ENCODE measurements at regions not wholly inside any gene's neighbourhood (a gene's known extent, or its start where the extent isn't known, plus 50 kb on each side); places are given as distances from the start of the nearest gene placed in this dataset.
"Not testable (repeated sequence)": the region's sequence is repeated elsewhere in the genome, so short reads cannot be mapped to it uniquely, and the experiment has no call there.

- peaks cover 20% of the 10 kb centered on the region for H3K4me1 ChIP-seq (ENCODE audit: control insufficient read depth, insufficient read depth, low read length)
- DNase-seq: no peak
- no peaks in the 10 kb centered on the region for H3K9me3 ChIP-seq (ENCODE audit: control insufficient read depth, low read depth, low read length)
- H3K27me3 ChIP-seq (ENCODE audit: control insufficient read depth, insufficient read depth, low read length): no peaks in the 10 kb centered on the region
- no peak overlapping the region for H3K4me3 ChIP-seq (ENCODE audit: low read length)
- H3K27ac ChIP-seq (ENCODE audit: low read length): no peak overlapping the region
- 100% methylated on average over 1 of the region's 5 CpGs for WGBS (ENCODE audit: insufficient coverage, low lambda C conversion rate)
- no peaks in the 10 kb centered on the region for H3K36me3 ChIP-seq (ENCODE audit: control insufficient read depth, insufficient read depth, low read length)
These were observed 60.5 kb upstream of the BCL6 start for GRCh38 chr3:187805774-187806173.

GRCh38 chr3:187807086-187807862 is 62.0 kb upstream of the BCL6 start:
- no peak for DNase-seq
- Histone ChIP-seq H3K27ac (ENCODE audit: low read length) (no peak overlapping the region), H3K4me1 (ENCODE audit: control insufficient read depth, insufficient read depth, low read length) (peaks cover 29% of the 10 kb centered on the region), H3K4me3 (ENCODE audit: low read length) (no peak overlapping the region), H3K9me3 (ENCODE audit: control insufficient read depth, low read depth, low read length) (no peaks in the 10 kb centered on the region), H3K27me3 (ENCODE audit: control insufficient read depth, insufficient read depth, low read length) (no peaks in the 10 kb centered on the region), H3K36me3 (ENCODE audit: control insufficient read depth, insufficient read depth, low read length) (no peaks in the 10 kb centered on the region)
- no CpG with 5 or more reads among the region's 3 CpGs for WGBS (ENCODE audit: insufficient coverage, low lambda C conversion rate)

- Histone ChIP-seq H3K9me3 (ENCODE audit: control insufficient read depth, low read depth, low read length) (no peaks in the 10 kb centered on the region), H3K4me1 (ENCODE audit: control insufficient read depth, insufficient read depth, low read length) (peaks cover 29% of the 10 kb centered on the region), H3K27ac (ENCODE audit: low read length) (peak overlapping the region; percentile 71), H3K4me3 (ENCODE audit: low read length) (no peak overlapping the region), H3K27me3 (ENCODE audit: control insufficient read depth, insufficient read depth, low read length) (no peaks in the 10 kb centered on the region), H3K36me3 (ENCODE audit: control insufficient read depth, insufficient read depth, low read length) (no peaks in the 10 kb centered on the region)
- DNase-seq: no peak
- WGBS (ENCODE audit: insufficient coverage, low lambda C conversion rate): no CpG with 5 or more reads among the region's 3 CpGs
These were observed 63.2 kb upstream of the BCL6 start for GRCh38 chr3:187808527-187808895.

GRCh38 chr3:187809612-187809991 is 64.3 kb upstream of the BCL6 start:
- DNase-seq: no peak

GRCh38 chr3:187810021-187810446 is 64.8 kb upstream of the BCL6 start:
- Histone ChIP-seq H3K36me3 (ENCODE audit: control insufficient read depth, insufficient read depth, low read length) (no peaks in the 10 kb centered on the region), H3K4me1 (ENCODE audit: control insufficient read depth, insufficient read depth, low read length) (peaks cover 29% of the 10 kb centered on the region), H3K9me3 (ENCODE audit: control insufficient read depth, low read depth, low read length) (no peaks in the 10 kb centered on the region), H3K27me3 (ENCODE audit: control insufficient read depth, insufficient read depth, low read length) (no peaks in the 10 kb centered on the region), H3K4me3 (ENCODE audit: low read length) (no peak overlapping the region), H3K27ac (ENCODE audit: low read length) (no peak overlapping the region)
- no CpG with 5 or more reads among the region's 3 CpGs for WGBS (ENCODE audit: insufficient coverage, low lambda C conversion rate)
- peak in 1 of 2 donors; percentile 13 for DNase-seq

More at GRCh38 chr3:187809612-187809991, 64.3 kb upstream of the BCL6 start:
- H3K27me3 ChIP-seq (ENCODE audit: control insufficient read depth, insufficient read depth, low read length): no peaks in the 10 kb centered on the region
- WGBS (ENCODE audit: insufficient coverage, low lambda C conversion rate): no CpG with 5 or more reads among the region's 3 CpGs
- H3K27ac ChIP-seq (ENCODE audit: low read length): peak overlapping the region; percentile 71
- H3K4me3 ChIP-seq (ENCODE audit: low read length): no peak overlapping the region
- H3K9me3 ChIP-seq (ENCODE audit: control insufficient read depth, low read depth, low read length): no peaks in the 10 kb centered on the region
- H3K36me3 ChIP-seq (ENCODE audit: control insufficient read depth, insufficient read depth, low read length): no peaks in the 10 kb centered on the region
- peaks cover 29% of the 10 kb centered on the region for H3K4me1 ChIP-seq (ENCODE audit: control insufficient read depth, insufficient read depth, low read length)

GRCh38 chr3:187811585-187812250 is 66.5 kb upstream of the BCL6 start:
- Histone ChIP-seq H3K4me3 (ENCODE audit: low read length) (no peak overlapping the region), H3K4me1 (ENCODE audit: control insufficient read depth, insufficient read depth, low read length) (peaks cover 29% of the 10 kb centered on the region), H3K36me3 (ENCODE audit: control insufficient read depth, insufficient read depth, low read length) (no peaks in the 10 kb centered on the region), H3K27me3 (ENCODE audit: control insufficient read depth, insufficient read depth, low read length) (no peaks in the 10 kb centered on the region), H3K9me3 (ENCODE audit: control insufficient read depth, low read depth, low read length) (no peaks in the 10 kb centered on the region), H3K27ac (ENCODE audit: low read length) (peak overlapping the region; percentile 55)
- WGBS (ENCODE audit: insufficient coverage, low lambda C conversion rate): no CpG with 5 or more reads among the region's 4 CpGs
- DNase-seq: peak; percentile 34 to 59

- Histone ChIP-seq H3K27me3 (ENCODE audit: control insufficient read depth, insufficient read depth, low read length) (no peaks in the 10 kb centered on the region), H3K9me3 (ENCODE audit: control insufficient read depth, low read depth, low read length) (no peaks in the 10 kb centered on the region), H3K27ac (ENCODE audit: low read length) (peak overlapping the region; percentile 55), H3K36me3 (ENCODE audit: control insufficient read depth, insufficient read depth, low read length) (no peaks in the 10 kb centered on the region), H3K4me1 (ENCODE audit: control insufficient read depth, insufficient read depth, low read length) (peaks cover 29% of the 10 kb centered on the region), H3K4me3 (ENCODE audit: low read length) (no peak overlapping the region)
- 100% methylated on average over 4 of the region's 5 CpGs for WGBS (ENCODE audit: insufficient coverage, low lambda C conversion rate)
- DNase-seq: no peak
These were observed 67.2 kb upstream of the BCL6 start for GRCh38 chr3:187812496-187812895.

- Histone ChIP-seq H3K27me3 (ENCODE audit: control insufficient read depth, insufficient read depth, low read length) (no peaks in the 10 kb centered on the region), H3K4me1 (ENCODE audit: control insufficient read depth, insufficient read depth, low read length) (peaks cover 27% of the 10 kb centered on the region), H3K27ac (ENCODE audit: low read length) (no peak overlapping the region), H3K36me3 (ENCODE audit: control insufficient read depth, insufficient read depth, low read length) (no peaks in the 10 kb centered on the region), H3K9me3 (ENCODE audit: control insufficient read depth, low read depth, low read length) (no peaks in the 10 kb centered on the region), H3K4me3 (ENCODE audit: low read length) (no peak overlapping the region)
- no CpG with 5 or more reads among the region's 1 CpG for WGBS (ENCODE audit: insufficient coverage, low lambda C conversion rate)
- DNase-seq: no peak
These were observed 67.9 kb upstream of the BCL6 start for GRCh38 chr3:187813198-187813597.

- WGBS (ENCODE audit: insufficient coverage, low lambda C conversion rate): 100% methylated on average over 2 of the region's 3 CpGs
- not testable (repeated sequence) for H3K4me3 ChIP-seq (ENCODE audit: low read length); DNase-seq; H3K4me1 ChIP-seq (ENCODE audit: control insufficient read depth, insufficient read depth, low read length); H3K27me3 ChIP-seq (ENCODE audit: control insufficient read depth, insufficient read depth, low read length); H3K27ac ChIP-seq (ENCODE audit: low read length); H3K36me3 ChIP-seq (ENCODE audit: control insufficient read depth, insufficient read depth, low read length); H3K9me3 ChIP-seq (ENCODE audit: control insufficient read depth, low read depth, low read length)
These were observed 72.5 kb upstream of the BCL6 start for GRCh38 chr3:187817766-187818165.

GRCh38 chr3:187821616-187822317 is 76.5 kb upstream of the BCL6 start:
- DNase-seq: no peak
- WGBS (ENCODE audit: insufficient coverage, low lambda C conversion rate): no CpG with 5 or more reads among the region's 2 CpGs
- Histone ChIP-seq H3K36me3 (ENCODE audit: control insufficient read depth, insufficient read depth, low read length) (no peaks in the 10 kb centered on the region), H3K9me3 (ENCODE audit: control insufficient read depth, low read depth, low read length) (no peaks in the 10 kb centered on the region), H3K4me1 (ENCODE audit: control insufficient read depth, insufficient read depth, low read length) (no peaks in the 10 kb centered on the region), H3K4me3 (ENCODE audit: low read length) (no peak overlapping the region), H3K27me3 (ENCODE audit: control insufficient read depth, insufficient read depth, low read length) (no peaks in the 10 kb centered on the region), H3K27ac (ENCODE audit: low read length) (no peak overlapping the region)

Data from large intestine (tissue), 3 donors.